ENCODE measurements at regions not wholly inside any gene's neighbourhood (a gene's known extent, or its start where the extent isn't known, plus 50 kb on each side); places are given as distances from the start of the nearest gene placed in this dataset.
"Not testable (repeated sequence)": the region's sequence is repeated elsewhere in the genome, so short reads cannot be mapped to it uniquely, and the experiment has no call there.

- no peak for DNase-seq
Observed at GRCh38 chr20:43404878-43405277, 52.8 kb upstream of the SRSF6 start.

- not testable (repeated sequence) for DNase-seq
Observed at GRCh38 chr20:43400882-43401281, 56.8 kb upstream of the SRSF6 start.

- DNase-seq: no peak
Observed at GRCh38 chr20:43398676-43399324, 58.9 kb upstream of the SRSF6 start.

GRCh38 chr20:43397147-43397546 is 60.5 kb upstream of the SRSF6 start:
- no peak for DNase-seq

- DNase-seq: no peak
Observed at GRCh38 chr20:43393052-43393451, 64.6 kb upstream of the SRSF6 start.

- no peak for DNase-seq
Observed at GRCh38 chr20:43392561-43392960, 65.1 kb upstream of the SRSF6 start.

- peak; percentile 21 for DNase-seq
Observed at GRCh38 chr20:43389839-43390626, 67.7 kb upstream of the SRSF6 start.

- DNase-seq: no peak
Observed at GRCh38 chr20:43389211-43389610, 68.5 kb upstream of the SRSF6 start.

GRCh38 chr20:43388268-43389002 is 69.3 kb upstream of the SRSF6 start:
- peak; percentile 12 for DNase-seq

- no peak for DNase-seq
Observed at GRCh38 chr20:43387737-43388136, 70.0 kb upstream of the SRSF6 start.

- no peak for DNase-seq
Observed at GRCh38 chr20:43386878-43387277, 70.8 kb upstream of the SRSF6 start.

- DNase-seq: no peak
Observed at GRCh38 chr20:43385914-43386313, 71.8 kb upstream of the SRSF6 start.

GRCh38 chr20:43384101-43384940 is 73.4 kb upstream of the SRSF6 start:
- DNase-seq: no peak

- no peak for DNase-seq
Observed at GRCh38 chr20:43383026-43383795, 74.5 kb upstream of the SRSF6 start.

- DNase-seq: not testable (repeated sequence)
Observed at GRCh38 chr20:43382135-43382534, 75.6 kb upstream of the SRSF6 start.

- DNase-seq: not testable (repeated sequence)
Observed at GRCh38 chr20:43381533-43381932, 76.2 kb upstream of the SRSF6 start.

GRCh38 chr20:43379239-43379917 is 78.3 kb upstream of the SRSF6 start:
- no peak for DNase-seq

- DNase-seq: no peak
Observed at GRCh38 chr20:43376831-43377230, 80.9 kb upstream of the SRSF6 start.

- no peak for DNase-seq
Observed at GRCh38 chr20:43375591-43375990, 82.1 kb upstream of the SRSF6 start.

- DNase-seq: no peak
Observed at GRCh38 chr20:43372051-43372450, 85.6 kb upstream of the SRSF6 start.

GRCh38 chr20:43365691-43366090 is 92.0 kb upstream of the SRSF6 start:
- DNase-seq: no peak

Measured in eye (tissue), 1 donor.